ENCODE measurements at regions not wholly inside any gene's neighbourhood (a gene's known extent, or its start where the extent isn't known, plus 50 kb on each side); places are given as distances from the start of the nearest gene placed in this dataset.

GRCh38 chr11:97610000-97610399 lies 1220.2 kb downstream of the JRKL start:
- Mint-ChIP-seq H3K9me3 (peaks cover 9 to 23% (median 10%) of the 10 kb centered on the region in 7 donors), H3K27me3 (ENCODE audit: low read depth in 3 of 3) (peaks cover 0 to 2% (median 0%) of the 10 kb centered on the region in 3 donors), H3K27ac (no peak overlapping the region), H3K4me1 (no peaks in the 10 kb centered on the region), H3K4me3 (no peak overlapping the region), H3K36me3 (no peaks in the 10 kb centered on the region)
- Histone ChIP-seq H3K27ac (ENCODE audit: low read depth in 1 of 2, low read length in 2 of 2) (no peak overlapping the region), H2AFZ (ENCODE audit: insufficient read depth, low read depth, low read length, poor library complexity, severe bottlenecking) (no peak overlapping the region), H3K79me2 (ENCODE audit: insufficient read depth, low read length) (no peaks in the 10 kb centered on the region), H3K9ac (ENCODE audit: insufficient read depth, low read length, poor library complexity, severe bottlenecking) (no peak overlapping the region), H3K27me3 (ENCODE audit: control insufficient read depth in 2 of 2, insufficient read depth in 2 of 2, low read length in 2 of 2) (no peaks in the 10 kb centered on the region), H3K36me3 (replicated peaks in 1 of 2; ENCODE audit: control insufficient read depth in 1 of 2, insufficient read depth in 2 of 2, low read length in 2 of 2) (no peaks in the 10 kb centered on the region), H4K20me1 (ENCODE audit: insufficient read depth, low read length) (no peaks in the 10 kb centered on the region), H3K9me3 (replicated peaks in 1 of 2; ENCODE audit: control insufficient read depth in 1 of 2, insufficient read depth in 1 of 2, low read length in 2 of 2) (peaks cover 8 to 28% of the 10 kb centered on the region in 2 donors), H3K4me1 (ENCODE audit: control insufficient read depth in 1 of 2, insufficient read depth in 2 of 2, low read length in 2 of 2) (no peaks in the 10 kb centered on the region), H3K4me3 (replicated peaks in 1 of 3; ENCODE audit: low read depth in 2 of 3, low read length in 3 of 3) (no peak overlapping the region), H3K4me2 (replicated peaks; ENCODE audit: extremely low read depth, low read length, poor library complexity, severe bottlenecking) (no peak overlapping the region)
- no peak for TF ChIP-seq CTCF (IDR thresholded peaks at IDR 0.05)
- no peak for DNase-seq
- WGBS (ENCODE audit: insufficient coverage) = no CpG with 5 or more reads among the region's 4 CpGs
- intact Hi-C loops (cut with micrococcal nuclease) = no loop called here

DNA sequence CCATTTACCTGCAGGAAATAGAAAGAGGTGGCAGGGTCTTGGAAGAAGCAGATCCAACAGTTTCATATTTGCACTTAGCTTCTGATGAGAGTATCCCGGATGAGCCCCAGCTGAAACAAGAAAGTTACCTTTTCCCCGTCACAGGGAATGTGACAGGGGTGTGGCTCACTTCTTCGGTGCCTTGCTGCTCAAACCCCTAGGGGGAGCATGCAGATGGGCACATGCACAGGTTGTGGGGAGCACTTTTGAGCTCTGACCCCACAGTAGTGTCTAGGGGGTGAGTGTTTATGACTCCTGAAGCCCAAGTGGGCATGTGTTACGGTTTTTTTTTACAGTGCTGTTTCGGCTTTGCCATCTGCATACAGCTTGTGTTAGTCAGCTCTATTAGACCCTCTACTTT lies 1221.0 kb downstream of the JRKL start:
- 98% methylated on average over 3 of the region's 5 CpGs for WGBS (ENCODE audit: insufficient coverage)
- H2AFZ ChIP-seq (ENCODE audit: insufficient read depth, low read depth, low read length, poor library complexity, severe bottlenecking) = no peak overlapping the region
- TF ChIP-seq CTCF (IDR thresholded peaks at IDR 0.05) = no peak
- H3K79me2 ChIP-seq (ENCODE audit: insufficient read depth, low read length) = no peaks in the 10 kb centered on the region
- no peaks in the 10 kb centered on the region for H3K27me3 ChIP-seq (ENCODE audit: control insufficient read depth in 2 of 2, insufficient read depth in 2 of 2, low read length in 2 of 2)
- DNase-seq = no peak
- intact Hi-C loops (cut with micrococcal nuclease) = no loop called here
- H3K36me3 ChIP-seq (replicated peaks in 1 of 2; ENCODE audit: control insufficient read depth in 1 of 2, insufficient read depth in 2 of 2, low read length in 2 of 2) = no peaks in the 10 kb centered on the region
- Mint-ChIP-seq H3K4me3 (no peak overlapping the region), H3K27me3 (ENCODE audit: low read depth in 3 of 3) (peaks cover 0 to 2% (median 0%) of the 10 kb centered on the region in 3 donors), H3K27ac (no peak overlapping the region), H3K36me3 (no peaks in the 10 kb centered on the region), H3K4me1 (no peaks in the 10 kb centered on the region), H3K9me3 (peaks cover 9 to 23% (median 10%) of the 10 kb centered on the region in 7 donors)
- H3K9me3 ChIP-seq (replicated peaks in 1 of 2; ENCODE audit: control insufficient read depth in 1 of 2, insufficient read depth in 1 of 2, low read length in 2 of 2) = peaks cover 8 to 28% of the 10 kb centered on the region in 2 donors
- no peaks in the 10 kb centered on the region for H3K4me1 ChIP-seq (ENCODE audit: control insufficient read depth in 1 of 2, insufficient read depth in 2 of 2, low read length in 2 of 2)
- H3K27ac ChIP-seq (ENCODE audit: low read depth in 1 of 2, low read length in 2 of 2) = no peak overlapping the region
- no peaks in the 10 kb centered on the region for H4K20me1 ChIP-seq (ENCODE audit: insufficient read depth, low read length)
- H3K4me3 ChIP-seq (replicated peaks in 1 of 3; ENCODE audit: low read depth in 2 of 3, low read length in 3 of 3) = no peak overlapping the region
- no peak overlapping the region for H3K9ac ChIP-seq (ENCODE audit: insufficient read depth, low read length, poor library complexity, severe bottlenecking)
- H3K4me2 ChIP-seq (replicated peaks; ENCODE audit: extremely low read depth, low read length, poor library complexity, severe bottlenecking) = no peak overlapping the region

Measured in CD14-positive monocyte (primary cell).